ENCODE measurements at regions not wholly inside any gene's neighbourhood (a gene's known extent, or its start where the extent isn't known, plus 50 kb on each side); places are given as distances from the start of the nearest gene placed in this dataset.
"Not testable (repeated sequence)": the region's sequence is repeated elsewhere in the genome, so short reads cannot be mapped to it uniquely, and the experiment has no call there.

GRCh38 chr10:85111271-85111670 lies 782.9 kb downstream of the CCSER2 start:
- DNase-seq (ENCODE audit: low read depth in 4 of 4, low spot score in 1 of 4) = no peak

GRCh38 chr10:85124603-85125051 lies 796.2 kb downstream of the CCSER2 start:
- no peak for DNase-seq (ENCODE audit: low read depth in 4 of 4, low spot score in 1 of 4)

GRCh38 chr10:85137253-85137652 lies 808.9 kb downstream of the CCSER2 start:
- no peak for DNase-seq (ENCODE audit: low read depth in 4 of 4, low spot score in 1 of 4)

DNA sequence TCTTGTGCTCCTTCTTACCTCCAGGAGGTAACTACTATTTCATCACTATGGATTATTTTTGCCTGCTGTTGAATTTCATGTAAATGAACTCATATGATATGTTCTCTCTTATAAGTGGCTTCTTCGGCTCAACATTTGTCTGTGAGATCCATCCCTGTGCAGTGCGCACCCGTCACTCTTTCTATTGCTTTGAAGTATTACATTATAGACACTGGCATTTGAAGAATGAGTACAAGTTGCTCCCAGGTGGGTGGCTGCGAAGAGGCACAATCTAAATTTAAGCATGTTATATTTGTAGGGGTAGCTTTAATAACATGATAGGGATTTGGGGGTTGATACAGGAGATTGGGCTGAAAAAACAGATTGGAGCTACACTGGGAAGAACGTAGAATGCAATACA lies 809.7 kb downstream of the CCSER2 start:
- no peak for DNase-seq (ENCODE audit: low read depth in 4 of 4, low spot score in 1 of 4)

DNA sequence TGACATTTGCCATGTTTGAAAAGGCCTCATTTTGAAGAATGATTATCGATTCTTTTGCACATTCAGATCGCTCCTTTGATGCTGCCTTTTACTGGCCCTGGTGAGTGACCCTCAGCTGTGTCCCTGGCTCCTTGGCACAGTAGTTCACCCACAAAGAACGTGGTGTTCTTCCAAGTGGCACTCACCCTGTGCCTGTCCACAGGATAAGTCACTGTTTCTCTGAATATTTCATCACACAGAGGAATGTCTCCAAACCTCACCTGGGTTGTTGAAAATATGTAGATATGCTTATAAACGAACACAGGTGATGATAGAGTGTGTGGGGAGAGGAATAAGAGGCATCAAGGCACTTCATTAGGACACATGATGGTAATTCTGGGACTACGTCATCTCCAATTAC lies 810.7 kb downstream of the CCSER2 start:
- no peak for DNase-seq (ENCODE audit: low read depth in 4 of 4, low spot score in 1 of 4)

GRCh38 chr10:85141520-85141919 lies 813.1 kb downstream of the CCSER2 start:
- not testable (repeated sequence) for DNase-seq (ENCODE audit: low read depth in 4 of 4, low spot score in 1 of 4)

DNA sequence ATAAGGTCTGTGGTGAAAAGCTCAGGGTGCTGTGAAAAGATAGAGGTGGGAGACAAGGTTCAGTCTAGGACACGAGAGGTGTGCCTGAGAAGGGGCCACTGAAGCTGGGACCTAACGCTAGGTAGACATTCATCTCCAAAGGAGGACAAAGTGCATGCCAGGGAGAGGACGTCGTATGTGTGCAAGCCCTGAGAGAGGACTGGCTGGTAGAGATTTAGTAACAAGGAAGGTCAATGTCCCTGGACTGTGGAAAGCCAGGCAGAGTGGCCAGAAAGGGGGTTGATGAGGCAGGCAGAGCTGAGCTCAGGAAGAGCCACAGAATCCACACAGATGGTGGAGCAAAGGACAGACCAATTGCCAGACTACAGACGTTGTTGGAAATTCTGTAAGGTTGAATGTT lies 817.6 kb downstream of the CCSER2 start:
- no peak for DNase-seq (ENCODE audit: low read depth in 4 of 4, low spot score in 1 of 4)

DNA sequence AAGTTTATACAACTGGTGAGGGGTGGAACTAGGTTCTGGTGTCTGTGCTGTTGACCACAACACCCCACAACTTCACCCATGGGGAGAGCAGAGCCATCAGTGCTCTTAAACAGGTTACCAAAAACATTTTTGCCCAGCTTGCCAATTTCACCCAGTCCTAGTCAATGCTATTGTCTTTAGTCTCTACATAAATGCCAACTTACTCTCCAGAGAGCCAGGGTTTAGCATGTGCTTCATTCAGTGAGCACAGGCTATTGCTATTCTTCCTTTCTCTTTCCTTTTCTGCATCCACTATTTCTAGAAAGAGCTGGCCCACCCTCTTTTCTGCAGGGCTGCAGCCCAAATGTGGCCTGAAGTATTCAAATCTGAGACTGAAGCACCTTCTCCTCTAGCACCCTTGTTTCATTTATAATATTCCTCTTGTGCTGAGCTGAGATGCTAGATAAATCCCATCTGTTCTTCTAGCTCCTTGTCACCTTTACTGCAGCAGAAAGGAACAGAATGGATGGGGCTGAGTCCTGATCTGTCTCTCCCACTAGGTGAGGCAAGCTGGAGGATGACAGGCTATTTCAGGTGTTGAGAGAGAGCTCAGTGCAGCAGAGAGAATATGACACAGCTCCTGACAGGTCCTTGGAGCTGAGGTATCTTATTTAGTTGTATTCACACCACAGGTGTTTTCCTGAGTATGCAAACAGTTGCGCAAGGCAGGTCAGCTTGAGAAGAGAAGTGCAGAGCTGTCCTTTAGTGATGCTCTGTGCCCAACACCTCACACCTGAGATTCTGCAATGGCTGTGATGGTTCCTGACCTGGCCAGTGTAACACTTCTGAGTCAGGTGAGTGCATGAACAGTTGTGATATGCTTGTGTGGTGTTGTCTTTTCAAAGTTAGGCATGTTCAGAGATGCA lies 819.2 kb downstream of the CCSER2 start:
- DNase-seq (ENCODE audit: low read depth in 4 of 4, low spot score in 1 of 4) = no peak

DNA sequence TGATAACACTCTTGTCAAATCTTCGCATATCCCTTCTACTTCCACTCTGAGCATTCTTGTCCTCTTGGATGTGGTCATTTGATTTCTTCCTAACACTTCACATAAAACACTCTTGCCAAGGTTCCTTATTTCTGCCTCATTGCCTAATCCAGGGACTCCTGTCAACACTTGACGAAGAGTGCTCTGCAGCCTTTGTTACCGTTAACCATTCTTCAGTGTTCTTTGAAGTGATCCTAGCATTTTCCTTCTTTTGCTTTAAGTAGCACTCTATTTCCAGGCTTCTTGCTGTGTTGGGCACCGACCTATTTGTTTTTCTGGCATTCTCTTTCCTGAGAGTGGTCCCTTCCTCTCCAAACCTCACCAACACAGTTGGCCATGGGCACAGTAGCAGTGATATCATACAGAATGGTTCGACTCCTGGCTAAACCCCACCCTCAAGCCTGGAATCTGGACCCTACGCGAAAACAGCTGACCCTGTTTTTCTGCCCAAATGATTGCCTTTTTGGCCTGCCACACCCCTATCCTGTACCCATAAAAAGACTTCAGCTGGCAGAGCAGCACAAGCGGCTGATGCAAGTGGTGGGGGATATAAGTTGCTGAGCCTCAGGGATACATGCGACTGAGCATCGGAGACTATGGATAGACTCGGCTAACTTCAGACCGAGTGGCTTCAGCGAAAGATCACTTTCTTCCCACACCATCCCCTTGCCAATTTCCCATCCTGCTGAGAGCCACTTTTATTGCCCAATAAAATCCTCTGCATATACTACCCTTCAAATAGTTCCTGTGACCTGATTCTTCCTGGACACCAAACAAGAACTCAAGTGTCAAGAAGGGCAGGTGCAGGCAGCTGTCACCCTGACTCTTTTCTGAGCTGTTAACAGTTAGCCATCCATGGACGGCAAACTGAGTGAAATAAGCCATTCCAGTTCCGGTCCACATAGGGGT lies 820.6 kb downstream of the CCSER2 start:
- no peak for DNase-seq (ENCODE audit: low read depth in 4 of 4, low spot score in 1 of 4)

GRCh38 chr10:85149766-85150165 lies 821.4 kb downstream of the CCSER2 start:
- no peak for DNase-seq (ENCODE audit: low read depth in 4 of 4, low spot score in 1 of 4)

GRCh38 chr10:85151506-85151905 lies 823.1 kb downstream of the CCSER2 start:
- no peak for DNase-seq (ENCODE audit: low read depth in 4 of 4, low spot score in 1 of 4)

DNA sequence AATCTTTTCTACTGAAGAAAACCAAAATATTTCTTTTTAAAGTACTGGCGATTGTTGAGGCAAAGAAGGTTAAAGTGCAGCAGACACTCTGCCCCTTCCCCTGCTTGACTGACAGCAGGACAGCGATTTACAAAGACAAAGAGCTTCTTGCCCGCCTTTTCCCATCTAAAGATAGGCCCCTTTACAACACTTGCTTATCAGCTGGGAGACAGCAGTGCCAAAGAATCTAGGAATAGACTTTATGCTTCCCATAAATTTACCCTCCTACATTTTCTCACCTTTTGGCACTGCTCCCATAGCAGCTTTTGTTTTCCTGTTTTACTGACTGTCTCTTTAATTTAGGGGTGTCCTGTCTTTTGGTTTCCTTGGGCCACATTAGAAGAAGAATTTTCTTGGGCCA lies 824.1 kb downstream of the CCSER2 start:
- no peak for DNase-seq (ENCODE audit: low read depth in 4 of 4, low spot score in 1 of 4)

DNA sequence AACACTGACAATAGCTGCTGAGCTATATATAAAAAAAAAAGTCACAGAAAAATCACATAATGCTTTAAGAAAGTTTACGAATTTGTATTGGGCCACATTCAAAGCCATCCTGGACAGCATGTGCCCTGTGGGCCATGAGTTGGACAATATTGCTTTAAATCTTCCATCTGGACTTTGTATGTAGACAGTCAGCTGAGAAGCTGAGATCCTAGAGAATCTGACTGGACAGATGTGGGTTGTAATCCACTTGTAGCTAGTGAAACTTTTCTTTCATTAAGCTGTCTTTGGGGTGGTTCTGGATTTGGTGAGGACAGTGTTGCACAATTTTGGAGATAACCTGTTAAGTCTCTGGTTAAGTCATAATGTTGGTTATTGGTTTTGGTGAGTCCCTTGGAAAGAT lies 824.5 kb downstream of the CCSER2 start:
- no peak for DNase-seq (ENCODE audit: low read depth in 4 of 4, low spot score in 1 of 4)

- DNase-seq (ENCODE audit: low read depth in 4 of 4, low spot score in 1 of 4) = no peak
Measured at GRCh38 chr10:85157206-85157605, 828.8 kb downstream of the CCSER2 start.

- no peak for DNase-seq (ENCODE audit: low read depth in 4 of 4, low spot score in 1 of 4)
Measured at GRCh38 chr10:85168243-85168642, 839.9 kb downstream of the CCSER2 start.

- no peak for DNase-seq (ENCODE audit: low read depth in 4 of 4, low spot score in 1 of 4)
Measured at GRCh38 chr10:85170026-85170425, 841.6 kb downstream of the CCSER2 start.

DNA sequence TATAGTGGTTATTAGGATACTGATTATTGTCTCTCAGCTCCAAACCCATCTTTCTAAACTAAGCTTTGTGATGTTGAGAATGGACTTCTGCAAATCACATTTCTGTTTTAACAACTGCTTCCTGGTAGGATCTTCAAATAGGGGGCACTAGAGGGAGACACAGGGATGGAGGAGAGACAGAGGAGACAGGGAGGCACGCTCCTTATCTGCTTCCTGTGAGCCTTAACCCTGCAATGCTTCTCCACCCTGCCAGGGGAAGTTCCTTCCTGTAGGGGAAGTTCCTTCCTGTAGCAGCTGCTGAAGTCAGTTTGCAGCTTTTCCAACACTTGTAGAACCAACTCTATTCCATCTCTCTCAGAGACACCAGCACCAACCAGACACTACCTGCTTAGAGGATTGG lies 847.2 kb downstream of the CCSER2 start:
- no peak for DNase-seq (ENCODE audit: low read depth in 4 of 4, low spot score in 1 of 4)

GRCh38 chr10:85177767-85178166 lies 849.4 kb downstream of the CCSER2 start:
- no peak for DNase-seq (ENCODE audit: low read depth in 4 of 4, low spot score in 1 of 4)

DNA sequence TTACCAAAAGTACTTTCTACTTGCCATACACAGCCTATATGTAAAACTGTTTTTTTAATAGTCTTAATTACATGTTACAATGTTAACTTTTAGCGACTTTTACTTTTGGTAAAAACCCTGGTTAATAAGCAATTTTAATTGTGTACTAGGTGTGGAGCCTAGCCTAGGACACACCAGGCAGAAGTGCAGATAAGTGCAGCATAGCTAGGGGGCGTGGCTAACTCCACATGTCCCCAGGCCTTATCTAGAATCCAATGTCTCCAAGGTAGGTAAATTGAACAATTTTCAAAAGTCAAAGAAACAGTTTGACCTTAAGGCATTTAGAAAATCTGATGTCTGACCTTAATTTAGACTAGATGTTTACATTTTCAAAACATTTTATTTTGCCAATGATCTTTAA lies 858.7 kb downstream of the CCSER2 start:
- DNase-seq (ENCODE audit: low read depth in 4 of 4, low spot score in 1 of 4) = no peak

DNA sequence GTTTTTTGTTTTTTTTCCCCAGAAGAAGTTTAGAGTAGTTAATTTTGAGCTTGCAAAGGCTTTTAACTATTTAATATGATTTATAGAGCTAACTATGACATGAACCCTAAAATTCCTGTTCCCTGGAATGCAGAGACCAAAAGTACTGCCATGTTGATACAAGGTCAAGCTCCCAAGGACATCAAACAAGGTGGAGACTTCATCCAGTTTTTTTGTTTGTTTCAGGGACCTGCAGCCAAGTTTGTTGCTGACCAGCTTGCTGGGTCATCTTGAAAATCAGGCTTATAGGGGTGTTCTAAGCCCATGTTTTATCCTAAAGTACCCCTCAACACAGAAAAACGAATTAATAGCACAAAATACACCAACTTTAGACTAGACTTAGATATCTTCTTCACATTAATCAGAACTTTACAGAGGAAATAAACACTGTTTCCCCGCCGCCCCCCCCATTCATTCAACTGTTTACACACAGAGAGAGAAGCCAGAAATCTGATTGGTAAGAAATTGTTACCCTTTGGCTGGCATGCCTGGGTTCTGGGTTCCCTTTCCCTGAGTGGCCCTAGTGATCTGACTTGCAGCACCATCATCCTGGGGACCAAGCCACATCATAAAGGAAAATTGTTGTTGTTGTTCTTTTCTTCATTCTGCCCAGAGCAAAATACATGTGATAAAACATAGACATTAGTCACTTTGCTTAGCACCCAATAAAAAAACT lies 860.5 kb downstream of the CCSER2 start:
- no peak for DNase-seq (ENCODE audit: low read depth in 4 of 4, low spot score in 1 of 4)

- DNase-seq (ENCODE audit: low read depth in 4 of 4, low spot score in 1 of 4) = no peak
Measured at GRCh38 chr10:85193796-85194195, 865.4 kb downstream of the CCSER2 start.
